SJCRH30 (cell line): ENCODE measurements at regions not wholly inside any gene's neighbourhood (a gene's known extent, or its start where the extent isn't known, plus 50 kb on each side); places are given as distances from the start of the nearest gene placed in this dataset.

Source experiments
- DNase-seq, 2 experiments: peaks; one replicate each; pipeline ENCODE4 v3.0.0-alpha.2; 2015 to 2020
- H3K27ac ChIP-seq: fragments of 250-450 bp; sonication (Bioruptor Pico); 2 replicates; pipeline ENCODE4 v1.5.1; 2020; ENCODE audit warnings: mild to moderate bottlenecking, moderate library complexity
- H3K27me3 ChIP-seq: fragments of 250-450 bp; sonication (Bioruptor Pico); 2 replicates; pipeline ENCODE4 v1.5.1; 2020; ENCODE audit warnings: mild to moderate bottlenecking, moderate library complexity
- H3K36me3 ChIP-seq: fragments of 250-450 bp; sonication (Bioruptor Pico); 2 replicates; pipeline ENCODE4 v1.5.1; 2020; ENCODE audit warnings: mild to moderate bottlenecking, moderate library complexity
- H3K4me1 ChIP-seq: fragments of 250-450 bp; sonication (Bioruptor Pico); 2 replicates; pipeline ENCODE4 v1.5.1; 2020; ENCODE audit warnings: mild to moderate bottlenecking, moderate library complexity
- H3K4me3 ChIP-seq: fragments of 250-450 bp; sonication (Bioruptor Pico); 2 replicates; pipeline ENCODE4 v1.5.1; 2020; ENCODE audit warnings: mild to moderate bottlenecking, moderate library complexity
- H3K9me3 ChIP-seq: fragments of 250-450 bp; sonication (Bioruptor Pico); replicated peaks from 2 replicates; pipeline ENCODE4 v1.5.1; 2020; ENCODE audit warnings: mild to moderate bottlenecking, moderate library complexity

GRCh38 chr7:18416988-18417387 lies 78.6 kb upstream of the HDAC9 start:
- H3K27me3 ChIP-seq = no peaks in the 10 kb centered on the region
- DNase-seq = no peak
- H3K9me3 ChIP-seq = no peaks in the 10 kb centered on the region
- no peak overlapping the region for H3K27ac ChIP-seq
- no peaks in the 10 kb centered on the region for H3K36me3 ChIP-seq
- H3K4me1 ChIP-seq = peaks cover 25% of the 10 kb centered on the region
- H3K4me3 ChIP-seq = no peak overlapping the region

GRCh38 chr7:18419456-18419855 lies 76.1 kb upstream of the HDAC9 start:
- no peak overlapping the region for H3K4me3 ChIP-seq
- peaks cover 26% of the 10 kb centered on the region for H3K4me1 ChIP-seq
- no peaks in the 10 kb centered on the region for H3K36me3 ChIP-seq
- no peak for DNase-seq
- H3K27me3 ChIP-seq = no peaks in the 10 kb centered on the region
- no peak overlapping the region for H3K27ac ChIP-seq
- no peaks in the 10 kb centered on the region for H3K9me3 ChIP-seq

GRCh38 chr7:18420108-18420507 lies 75.4 kb upstream of the HDAC9 start:
- no peaks in the 10 kb centered on the region for H3K9me3 ChIP-seq
- peaks cover 25% of the 10 kb centered on the region for H3K4me1 ChIP-seq

GRCh38 chr7:18420748-18421147 lies 74.8 kb upstream of the HDAC9 start:
- no peak overlapping the region for H3K4me3 ChIP-seq
- no peaks in the 10 kb centered on the region for H3K27me3 ChIP-seq
- no peaks in the 10 kb centered on the region for H3K9me3 ChIP-seq
- peak; percentile 37 to 68 for DNase-seq
- peaks cover 22% of the 10 kb centered on the region for H3K4me1 ChIP-seq
- no peak overlapping the region for H3K27ac ChIP-seq
- no peaks in the 10 kb centered on the region for H3K36me3 ChIP-seq

More at GRCh38 chr7:18420108-18420507, 75.4 kb upstream of the HDAC9 start:
- H3K27ac ChIP-seq = no peak overlapping the region
- no peaks in the 10 kb centered on the region for H3K27me3 ChIP-seq
- H3K4me3 ChIP-seq = no peak overlapping the region
- no peaks in the 10 kb centered on the region for H3K36me3 ChIP-seq
- DNase-seq = no peak

GRCh38 chr7:18421297-18422002 lies 74.1 kb upstream of the HDAC9 start:
- peak overlapping the region; percentile 16; the same call in 1 of the 2 replicates for H3K4me3 ChIP-seq
- no peaks in the 10 kb centered on the region for H3K27me3 ChIP-seq
- peak overlapping the region; percentile 36 for H3K27ac ChIP-seq
- H3K36me3 ChIP-seq = no peaks in the 10 kb centered on the region
- no peaks in the 10 kb centered on the region for H3K9me3 ChIP-seq
- DNase-seq = peak; percentile 53 to 80
- H3K4me1 ChIP-seq = peaks cover 29% of the 10 kb centered on the region

- peaks cover 39% of the 10 kb centered on the region for H3K4me1 ChIP-seq
- no peak overlapping the region for H3K4me3 ChIP-seq
- no peaks in the 10 kb centered on the region for H3K9me3 ChIP-seq
- no peak overlapping the region for H3K27ac ChIP-seq
- H3K27me3 ChIP-seq = no peaks in the 10 kb centered on the region
- no peak for DNase-seq
- H3K36me3 ChIP-seq = no peaks in the 10 kb centered on the region
Measured at GRCh38 chr7:18425227-18425626, 70.3 kb upstream of the HDAC9 start.

- no peak overlapping the region for H3K4me3 ChIP-seq
- H3K27me3 ChIP-seq = no peaks in the 10 kb centered on the region
- DNase-seq = peak in 1 of 2 experiments; percentile 18
- no peaks in the 10 kb centered on the region for H3K36me3 ChIP-seq
- H3K9me3 ChIP-seq = no peaks in the 10 kb centered on the region
- H3K4me1 ChIP-seq = peaks cover 32% of the 10 kb centered on the region
- no peak overlapping the region; the same call in 1 of the 2 replicates for H3K27ac ChIP-seq
Measured at GRCh38 chr7:18425838-18426445, 69.6 kb upstream of the HDAC9 start.

GRCh38 chr7:18426564-18427226 lies 68.9 kb upstream of the HDAC9 start:
- Histone ChIP-seq H3K27ac (no peak overlapping the region; the same call in 1 of the 2 replicates), H3K9me3 (no peaks in the 10 kb centered on the region), H3K4me3 (no peak overlapping the region), H3K27me3 (no peaks in the 10 kb centered on the region), H3K36me3 (no peaks in the 10 kb centered on the region), H3K4me1 (peaks cover 26% of the 10 kb centered on the region)
- no peak for DNase-seq

- Histone ChIP-seq H3K4me1 (peaks cover 26% of the 10 kb centered on the region), H3K9me3 (no peaks in the 10 kb centered on the region), H3K27me3 (no peaks in the 10 kb centered on the region), H3K36me3 (no peaks in the 10 kb centered on the region), H3K27ac (no peak overlapping the region; the same call in 1 of the 2 replicates), H3K4me3 (no peak overlapping the region)
- DNase-seq = no peak
Measured at GRCh38 chr7:18429547-18429946, 66.0 kb upstream of the HDAC9 start.

- H3K36me3 ChIP-seq = no peaks in the 10 kb centered on the region
- no peak overlapping the region for H3K27ac ChIP-seq
- H3K4me3 ChIP-seq = no peak overlapping the region
- no peaks in the 10 kb centered on the region for H3K27me3 ChIP-seq
- H3K9me3 ChIP-seq = no peaks in the 10 kb centered on the region
- DNase-seq = no peak
- peaks cover 23% of the 10 kb centered on the region for H3K4me1 ChIP-seq
Measured at GRCh38 chr7:18430810-18431209, 64.7 kb upstream of the HDAC9 start.

- Histone ChIP-seq H3K27ac (no peak overlapping the region), H3K9me3 (no peaks in the 10 kb centered on the region), H3K36me3 (no peaks in the 10 kb centered on the region), H3K4me3 (no peak overlapping the region), H3K4me1 (peaks cover 9% of the 10 kb centered on the region), H3K27me3 (no peaks in the 10 kb centered on the region)
- no peak for DNase-seq
Measured at GRCh38 chr7:18434171-18434570, 61.4 kb upstream of the HDAC9 start.

GRCh38 chr7:18437101-18437500 lies 58.4 kb upstream of the HDAC9 start:
- Histone ChIP-seq H3K9me3 (no peaks in the 10 kb centered on the region), H3K36me3 (no peaks in the 10 kb centered on the region), H3K27ac (no peak overlapping the region), H3K4me1 (0 out of 2 replicates have a peak, but pooled peaks cover 4% of the 10 kb centered on the region), H3K27me3 (no peaks in the 10 kb centered on the region), H3K4me3 (no peak overlapping the region)
- no peak for DNase-seq

GRCh38 chr7:18440934-18441333 lies 54.6 kb upstream of the HDAC9 start:
- H3K27me3 ChIP-seq = no peaks in the 10 kb centered on the region
- no peak overlapping the region for H3K27ac ChIP-seq
- no peaks in the 10 kb centered on the region for H3K36me3 ChIP-seq
- DNase-seq = no peak
- no peaks in the 10 kb centered on the region for H3K9me3 ChIP-seq
- H3K4me1 ChIP-seq = peaks cover 12% of the 10 kb centered on the region
- H3K4me3 ChIP-seq = no peak overlapping the region

- Histone ChIP-seq H3K4me3 (no peak overlapping the region), H3K27me3 (no peaks in the 10 kb centered on the region), H3K27ac (peak overlapping the region; percentile 65; the same call in 1 of the 2 replicates), H3K36me3 (no peaks in the 10 kb centered on the region), H3K4me1 (peaks cover 21% of the 10 kb centered on the region), H3K9me3 (no peaks in the 10 kb centered on the region)
- no peak for DNase-seq
Measured at GRCh38 chr7:18444826-18445225, 50.7 kb upstream of the HDAC9 start.

GRCh38 chr7:18445483-18445882 lies 50.1 kb upstream of the HDAC9 start:
- peak in 1 of 2 experiments; percentile 51 for DNase-seq
- H3K27ac ChIP-seq = peak overlapping the region; percentile 65
- peaks cover 21% of the 10 kb centered on the region for H3K4me1 ChIP-seq
- no peaks in the 10 kb centered on the region for H3K9me3 ChIP-seq
- no peak overlapping the region; the same call in 1 of the 2 replicates for H3K4me3 ChIP-seq
- H3K27me3 ChIP-seq = no peaks in the 10 kb centered on the region
- H3K36me3 ChIP-seq = no peaks in the 10 kb centered on the region
